ENCODE measurements at regions not wholly inside any gene's neighbourhood (a gene's known extent, or its start where the extent isn't known, plus 50 kb on each side); places are given as distances from the start of the nearest gene placed in this dataset.
"Not testable (repeated sequence)": the region's sequence is repeated elsewhere in the genome, so short reads cannot be mapped to it uniquely, and the experiment has no call there.

- no peak for DNase-seq (ENCODE audit: low read depth)
Measured at GRCh38 chr14:89490466-89490865, 73.4 kb upstream of the FOXN3 start.

GRCh38 chr14:89489761-89490437 is 72.9 kb upstream of the FOXN3 start:
- no peak for DNase-seq (ENCODE audit: low read depth)

- no peak for DNase-seq (ENCODE audit: low read depth)
Measured at GRCh38 chr14:89486961-89487360, 69.9 kb upstream of the FOXN3 start.

- DNase-seq (ENCODE audit: low read depth), result no peak
Measured at GRCh38 chr14:89486505-89486904, 69.5 kb upstream of the FOXN3 start.

- no peak for DNase-seq (ENCODE audit: low read depth)
Measured at GRCh38 chr14:89485264-89485663, 68.2 kb upstream of the FOXN3 start.

- DNase-seq (ENCODE audit: low read depth), result no peak
Measured at GRCh38 chr14:89484051-89484844, 67.2 kb upstream of the FOXN3 start.

GRCh38 chr14:89481196-89481595 is 64.2 kb upstream of the FOXN3 start:
- no peak for DNase-seq (ENCODE audit: low read depth)

- DNase-seq (ENCODE audit: low read depth), result no peak
Measured at GRCh38 chr14:89480278-89480677, 63.2 kb upstream of the FOXN3 start.

- DNase-seq (ENCODE audit: low read depth), result no peak
Measured at GRCh38 chr14:89479802-89480201, 62.8 kb upstream of the FOXN3 start.

GRCh38 chr14:89477391-89477790 is 60.4 kb upstream of the FOXN3 start:
- DNase-seq (ENCODE audit: low read depth), result no peak

GRCh38 chr14:89476354-89476896 is 59.4 kb upstream of the FOXN3 start:
- DNase-seq (ENCODE audit: low read depth), result no peak

- DNase-seq (ENCODE audit: low read depth), result no peak
Measured at GRCh38 chr14:89474464-89474863, 57.4 kb upstream of the FOXN3 start.

- DNase-seq (ENCODE audit: low read depth), result peak; percentile 2
Measured at GRCh38 chr14:89473989-89474388, 57.0 kb upstream of the FOXN3 start.

GRCh38 chr14:89473569-89473968 is 56.5 kb upstream of the FOXN3 start:
- DNase-seq (ENCODE audit: low read depth), result no peak

GRCh38 chr14:89470401-89470800 is 53.4 kb upstream of the FOXN3 start:
- DNase-seq (ENCODE audit: low read depth), result no peak

GRCh38 chr14:89469210-89470198 is 52.5 kb upstream of the FOXN3 start:
- no peak for DNase-seq (ENCODE audit: low read depth)

- DNase-seq (ENCODE audit: low read depth), result no peak
Measured at GRCh38 chr14:89468566-89468965, 51.5 kb upstream of the FOXN3 start.

GRCh38 chr14:89468030-89468429 is 51.0 kb upstream of the FOXN3 start:
- not testable (repeated sequence) for DNase-seq (ENCODE audit: low read depth)

GRCh38 chr14:89466944-89467343 is 49.9 kb upstream of the FOXN3 start:
- DNase-seq (ENCODE audit: low read depth), result no peak
